Ovary (tissue), 7 donors: ENCODE measurements at regions not wholly inside any gene's neighbourhood (a gene's known extent, or its start where the extent isn't known, plus 50 kb on each side); places are given as distances from the start of the nearest gene placed in this dataset.
"Not testable (repeated sequence)": the region's sequence is repeated elsewhere in the genome, so short reads cannot be mapped to it uniquely, and the experiment has no call there.

Source experiments
- DNase-seq, 5 donors: peaks; one replicate each; pipeline ENCODE4 v3.0.0-alpha.2; 2019 to 2020
- H3K27ac ChIP-seq, 2 donors: fragments of 200-600 bp; one replicate each; pipeline versions ENCODE4 v1.5.1 to v1.8.0; 2019 to 2022
- H3K27me3 ChIP-seq: fragments of 200-600 bp; one replicate; pipeline ENCODE4 v1.8.0; 2022
- H3K36me3 ChIP-seq: fragments of 200-600 bp; sonication (generic); one replicate; pipeline ENCODE4 v1.5.1; 2019
- H3K4me1 ChIP-seq: one replicate; pipeline ENCODE4 v1.8.1; 2013; ENCODE audit warnings: mild to moderate bottlenecking, moderate library complexity; ENCODE audit not compliant: insufficient read depth
- H3K4me3 ChIP-seq: fragments of 200-600 bp; sonication (generic); one replicate; pipeline ENCODE4 v1.5.1; 2017
- H3K9me3 ChIP-seq, 2 donors: fragments of 200-600 bp in 1 of 2; sonication (generic) in 1 of 2; one replicate each; pipeline versions ENCODE4 v1.5.1 to v1.8.1; 2013 to 2019; ENCODE audit warnings: mild to moderate bottlenecking in 1 of 2, moderate library complexity in 1 of 2
- CTCF ChIP-seq, 3 donors: fragments of 450-650 bp in 2 of 3; fragments of 200-600 bp in 1 of 3; IDR thresholded peaks; one replicate each; pipeline versions ENCODE4 v1.5.1 to v1.8.0; 2016 to 2022; ENCODE audit warnings: antibody characterized with exemption in 3 of 3, mild to moderate bottlenecking in 1 of 3
- EP300 ChIP-seq: sonication (generic); formaldehyde crosslinking; IDR thresholded peaks from one replicate; pipeline ENCODE4 v1.6.1; 2017; ENCODE audit warnings: antibody characterized with exemption
- POLR2A ChIP-seq: fragments of 450-650 bp; IDR thresholded peaks from one replicate; pipeline ENCODE4 v1.6.1; 2017; ENCODE audit warnings: antibody characterized with exemption, mild to moderate bottlenecking, moderate library complexity
- WGBS, 3 donors: extraction: QIAGEN DNeasy Blood & Tissue Kit in 1 of 3; methylation state at CpG; one replicate each; pipeline versions ENCODE4 v1.1.5 to v1.1.7; 2013 to 2017; 5-methylcytosine and 5-hydroxymethylcytosine counted together
- intact Hi-C, 4 donors: fragments of 100-400 bp; cut with DNase I; formaldehyde crosslinking; loops; one replicate each; pipeline versions ENCODE4 v1.11.0 to v1.15.1; 2022 to 2023
- donor health status: DM: no; HTN: no; CAD: no; lungs with moderate emphysema.
- donor health status: DM: no; HTN: no; CAD: no.
- donor health status: Bipolar disorder and iron deficiency.
- donor health status: DM: no; HTN: no; CAD: no.
- donor health status: DM: yes; HTN: yes; CAD: no.

GRCh38 chr18:70822117-70822516, 533.3 kb downstream of the SOCS6 start:
- no peak for TF ChIP-seq EP300
- no peak for TF ChIP-seq CTCF (IDR thresholded peaks at IDR 0.05)
- no peak for TF ChIP-seq POLR2A
- Histone ChIP-seq H3K27me3 (no peaks in the 10 kb centered on the region), H3K36me3 (no peaks in the 10 kb centered on the region), H3K4me1 (no peaks in the 10 kb centered on the region), H3K9me3 (no peaks in the 10 kb centered on the region), H3K4me3 (no peak overlapping the region), H3K27ac (no peak overlapping the region)
- 9 to 18% (median 17%) methylated on average over 3 of the region's 3 CpGs for WGBS, 3 donors
- intact Hi-C loops, result no loop called here
- no peak for DNase-seq

- intact Hi-C loops, result no loop called here
- H3K4me3 ChIP-seq, result no peak overlapping the region
- no peaks in the 10 kb centered on the region for H3K4me1 ChIP-seq
- no peak for DNase-seq
- H3K36me3 ChIP-seq, result no peaks in the 10 kb centered on the region
- H3K9me3 ChIP-seq, result no peaks in the 10 kb centered on the region
- 49 to 67% (median 60%) methylated on average over 8 of the region's 8 CpGs for WGBS, 3 donors
- H3K27ac ChIP-seq, result no peak overlapping the region
- TF ChIP-seq EP300 (no peak), CTCF (IDR thresholded peaks at IDR 0.05) (no peak), POLR2A (no peak)
- H3K27me3 ChIP-seq, result no peaks in the 10 kb centered on the region
Measured at GRCh38 chr18:70808481-70809056, 519.7 kb downstream of the SOCS6 start.

- H3K9me3 ChIP-seq, result no peaks in the 10 kb centered on the region
- TF ChIP-seq POLR2A, result no peak
- no peak for TF ChIP-seq EP300
- TF ChIP-seq CTCF (IDR thresholded peaks at IDR 0.05), result no peak
- H3K27ac ChIP-seq, result no peak overlapping the region
- H3K27me3 ChIP-seq, result no peaks in the 10 kb centered on the region
- no peaks in the 10 kb centered on the region for H3K36me3 ChIP-seq
- H3K4me3 ChIP-seq, result no peak overlapping the region
- no peak for DNase-seq
- H3K4me1 ChIP-seq, result no peaks in the 10 kb centered on the region
- WGBS, 3 donors, result 4 to 7% (median 6%) methylated on average over 8 of the region's 8 CpGs
- intact Hi-C loops, result no loop called here
Measured at GRCh38 chr18:70781860-70782453, 493.1 kb downstream of the SOCS6 start.

- H3K27me3 ChIP-seq, H3K4me3 ChIP-seq, H3K9me3 ChIP-seq, DNase-seq, intact Hi-C loops, H3K4me1 ChIP-seq, H3K27ac ChIP-seq, H3K36me3 ChIP-seq: not testable (repeated sequence)
- 82 to 89% (median 85%) methylated on average over 3 of the region's 3 CpGs for WGBS, 3 donors
Measured at GRCh38 chr18:70766254-70766653, 477.4 kb downstream of the SOCS6 start.

GRCh38 chr18:70762812-70763211, 474.0 kb downstream of the SOCS6 start:
- no peak overlapping the region for H3K4me3 ChIP-seq
- no peak for DNase-seq
- H3K27ac ChIP-seq, result no peak overlapping the region
- H3K9me3 ChIP-seq, result no peaks in the 10 kb centered on the region
- H3K27me3 ChIP-seq, result no peaks in the 10 kb centered on the region
- TF ChIP-seq EP300 (no peak), POLR2A (no peak)
- no peaks in the 10 kb centered on the region for H3K36me3 ChIP-seq
- no peaks in the 10 kb centered on the region for H3K4me1 ChIP-seq
- WGBS, 3 donors, result 63 to 67% (median 66%) methylated on average over 4 of the region's 4 CpGs
- intact Hi-C loops, result no loop called here
